HUDEP-2 (cell line): ENCODE measurements at regions not wholly inside any gene's neighbourhood (a gene's known extent, or its start where the extent isn't known, plus 50 kb on each side); places are given as distances from the start of the nearest gene placed in this dataset.
"Not testable (repeated sequence)": the region's sequence is repeated elsewhere in the genome, so short reads cannot be mapped to it uniquely, and the experiment has no call there.

Experiments used
- DNase-seq, 76 experiments: peaks; one replicate each; lab custom pipeline; 2025; ENCODE audit not compliant: unreplicated experiment in 76 of 76; lab: John Stamatoyannopoulos, UW

DNA sequence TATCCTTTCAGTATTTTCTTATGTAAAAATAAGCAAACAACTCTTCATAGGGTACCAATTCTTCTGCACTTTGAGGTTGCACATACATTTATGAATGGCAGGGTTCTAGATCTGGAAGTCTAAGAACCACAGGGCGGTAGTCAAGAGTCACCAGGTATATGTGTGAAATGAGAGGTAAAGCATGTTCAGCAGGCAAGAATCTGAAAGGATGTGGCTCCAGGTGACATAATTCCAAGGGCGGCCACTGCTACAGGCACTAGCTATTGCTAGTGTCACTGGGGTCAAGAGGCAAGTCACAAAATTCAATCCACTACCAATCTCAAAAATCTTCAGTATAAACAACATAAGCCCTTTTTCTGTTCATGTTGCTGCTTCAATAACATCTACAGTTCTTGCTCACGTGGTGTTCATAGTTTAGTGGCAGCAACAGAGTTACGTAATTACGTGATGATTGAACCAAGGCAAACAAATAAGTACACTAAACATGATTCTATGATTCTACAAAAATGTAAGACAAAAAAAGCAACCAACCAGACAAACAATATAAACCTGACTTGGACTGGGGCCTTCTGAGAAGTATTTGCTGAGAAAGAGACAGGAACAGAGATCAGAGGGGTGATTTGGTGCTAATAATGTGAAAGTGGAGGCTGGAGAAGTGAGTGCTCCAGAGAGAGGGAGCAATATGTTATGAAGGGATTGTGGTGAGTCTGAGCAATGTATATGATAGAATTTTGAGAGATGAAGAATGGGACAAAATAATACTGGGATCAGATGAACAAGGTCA lies 101.7 kb downstream of the NAA11 start:
- no peak for DNase-seq

DNA sequence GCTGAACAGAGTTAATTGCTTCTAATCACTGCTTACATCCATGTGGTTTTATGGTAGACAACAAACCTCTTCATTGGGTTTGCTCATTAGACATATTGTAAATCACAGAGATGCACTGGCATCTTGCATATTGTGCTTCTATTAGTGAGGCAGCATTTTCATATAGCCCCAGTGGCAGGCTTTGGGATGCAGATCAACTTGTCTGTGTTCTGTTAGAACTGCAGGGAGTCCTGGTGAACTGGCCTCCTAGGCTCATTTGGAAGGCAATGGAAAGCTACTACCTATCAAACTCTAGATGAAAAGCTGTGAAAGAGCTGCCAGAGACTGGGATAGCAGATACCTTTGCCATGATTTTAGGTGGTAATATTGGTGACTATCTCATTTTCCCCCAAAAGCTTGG lies 108.8 kb downstream of the NAA11 start:
- no peak for DNase-seq

DNA sequence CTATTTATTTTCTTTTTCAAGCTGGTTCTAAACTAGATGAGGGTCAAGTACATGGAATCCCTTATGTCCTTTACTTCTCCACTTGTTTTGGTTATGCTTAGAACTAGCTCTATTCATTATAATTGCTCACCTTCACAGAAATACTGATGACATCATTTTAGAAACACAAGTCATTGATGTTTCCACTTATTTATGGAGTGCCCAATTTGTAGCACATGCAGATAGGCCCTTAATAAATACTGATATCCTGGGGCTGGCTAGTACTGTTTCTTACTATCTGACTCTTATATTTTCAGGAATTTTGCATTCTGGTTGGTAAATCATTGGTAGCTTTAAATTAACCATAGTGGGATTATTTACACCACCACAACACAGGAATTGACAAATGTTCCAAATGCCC lies 112.2 kb downstream of the NAA11 start:
- DNase-seq: no peak

DNA sequence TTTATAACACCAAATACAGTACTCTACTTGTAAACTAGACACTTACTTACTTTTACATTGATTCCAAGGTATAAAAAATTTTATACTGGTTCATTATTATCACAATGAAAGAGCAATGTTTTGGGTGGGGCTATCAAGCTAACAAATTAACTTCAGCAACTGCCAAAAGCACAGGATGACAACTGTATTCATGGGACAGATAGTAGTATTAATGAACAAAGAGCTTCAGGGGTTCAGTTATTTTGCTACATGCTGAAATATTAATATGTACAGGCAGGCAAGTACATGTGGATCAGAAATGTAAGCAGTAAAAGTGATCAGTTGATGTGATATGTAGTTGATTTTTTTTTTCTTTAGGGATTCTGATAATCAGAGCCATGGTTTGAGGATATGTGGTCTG lies 112.9 kb downstream of the NAA11 start:
- DNase-seq: no peak

DNA sequence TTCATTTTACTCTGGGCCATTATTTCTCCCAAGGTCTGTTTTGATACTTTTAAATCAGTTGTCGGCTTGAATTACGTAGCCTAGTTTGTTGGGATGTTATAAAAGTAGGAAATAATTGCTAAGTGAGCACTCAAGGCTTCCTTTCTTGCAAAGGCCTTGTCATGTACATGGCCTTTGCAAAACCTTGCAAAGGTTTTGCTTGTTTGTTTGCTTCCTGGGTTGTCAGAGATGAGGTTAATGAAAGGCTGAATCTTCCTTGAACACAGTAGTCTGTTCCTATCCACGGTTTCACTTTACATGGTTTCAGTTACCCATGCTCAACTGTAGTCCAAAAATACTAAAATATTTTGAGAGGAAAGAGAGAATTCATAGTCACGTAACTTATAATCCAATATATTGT lies 113.5 kb downstream of the NAA11 start:
- DNase-seq: no peak

DNA sequence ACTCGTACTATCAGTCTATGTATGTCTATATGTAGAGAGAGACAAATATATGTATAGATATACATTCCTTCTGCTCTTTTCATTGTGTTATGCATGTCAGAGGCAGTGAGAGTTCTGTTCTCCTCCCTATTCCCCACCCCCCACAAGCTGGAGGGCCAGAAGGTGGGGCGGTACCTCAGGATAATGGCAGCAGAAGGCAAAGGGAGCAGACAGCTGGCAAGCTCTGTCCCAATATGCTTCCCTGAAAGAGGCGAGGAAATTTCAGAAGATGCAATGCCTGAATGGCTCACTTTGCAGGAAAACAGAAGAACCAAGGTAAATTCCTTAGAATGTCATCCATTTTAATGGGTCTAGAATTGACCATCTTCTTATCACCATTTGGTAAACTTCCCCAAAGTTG lies 114.4 kb downstream of the NAA11 start:
- no peak for DNase-seq

DNA sequence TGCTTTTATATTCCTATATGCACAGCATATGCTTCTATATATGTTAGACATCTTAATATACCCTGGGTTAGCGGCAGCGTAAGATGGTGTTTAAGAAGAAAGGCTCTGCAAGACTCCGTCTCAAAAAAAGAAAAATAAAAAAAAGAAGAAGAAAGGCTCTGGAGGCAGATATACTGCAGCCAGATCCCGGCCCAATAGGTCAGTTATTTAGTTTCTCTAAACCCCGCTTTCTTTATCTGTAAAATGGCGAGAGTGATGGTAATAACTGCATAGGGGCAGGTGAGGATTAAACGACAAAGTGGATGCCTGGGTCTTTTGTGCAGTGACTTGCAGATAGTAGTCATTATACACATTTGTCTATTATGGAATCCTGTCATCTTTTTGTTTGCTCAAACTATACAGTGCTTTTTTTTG lies 115.2 kb downstream of the NAA11 start:
- no peak for DNase-seq

DNA sequence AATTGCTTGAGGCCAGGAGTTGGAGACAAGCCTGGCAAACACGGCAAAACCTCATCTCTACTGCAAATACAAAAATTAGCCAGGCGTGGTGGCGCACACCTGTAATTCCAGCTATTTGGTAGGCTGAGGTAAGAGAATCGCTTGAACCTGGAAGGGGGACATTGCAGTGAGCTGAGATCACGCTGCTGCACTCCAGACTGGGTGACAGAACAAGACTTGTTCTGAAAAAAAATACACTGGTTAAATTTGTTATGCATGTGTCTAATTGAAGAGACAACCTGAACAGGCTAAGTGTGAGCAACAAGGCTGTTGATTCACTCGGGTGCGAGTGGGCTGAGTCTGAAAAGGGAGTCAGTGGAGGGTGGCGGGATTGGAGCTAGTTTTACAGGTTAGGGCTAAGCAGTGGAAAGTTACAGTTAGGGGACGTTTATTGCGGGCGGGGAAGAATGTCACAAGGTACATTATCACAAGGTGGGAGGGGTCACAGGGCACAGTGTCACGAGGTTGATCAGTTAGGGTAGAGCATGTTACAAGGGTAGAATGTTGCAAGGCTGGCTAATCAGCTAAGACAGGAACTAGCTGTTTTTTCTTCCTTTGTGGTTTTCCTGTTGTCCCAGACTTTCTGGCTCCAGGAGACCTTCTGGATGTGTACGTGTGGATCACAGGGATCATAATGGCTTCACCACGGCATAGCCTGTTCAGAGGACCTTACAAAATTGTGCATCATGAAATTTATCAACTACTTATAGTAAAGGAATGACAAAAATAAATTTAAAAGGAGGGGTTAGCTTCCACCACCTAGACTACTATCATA lies 115.8 kb downstream of the NAA11 start:
- peak in 57 of 76 experiments; percentile 1 to 66 (median 24) for DNase-seq

DNA sequence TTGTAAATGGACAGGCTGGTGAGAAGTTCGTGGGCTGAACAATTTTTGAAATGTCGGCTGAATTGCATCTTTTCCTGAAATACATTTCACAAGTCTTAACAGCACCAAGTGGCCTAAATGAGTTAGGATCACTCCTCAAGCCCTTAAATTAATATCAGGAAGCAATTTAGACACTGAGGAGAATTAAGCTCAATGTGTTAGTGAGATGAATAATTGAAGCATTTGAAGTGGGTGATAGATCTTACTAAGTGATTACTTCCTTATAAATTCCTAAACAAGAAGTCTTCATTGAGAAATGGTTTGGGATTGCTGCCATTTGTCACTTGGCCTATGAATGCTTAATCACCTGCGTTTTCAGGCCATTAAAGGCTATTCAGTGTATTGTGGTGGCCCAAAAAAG lies 116.8 kb downstream of the NAA11 start:
- no peak for DNase-seq

DNA sequence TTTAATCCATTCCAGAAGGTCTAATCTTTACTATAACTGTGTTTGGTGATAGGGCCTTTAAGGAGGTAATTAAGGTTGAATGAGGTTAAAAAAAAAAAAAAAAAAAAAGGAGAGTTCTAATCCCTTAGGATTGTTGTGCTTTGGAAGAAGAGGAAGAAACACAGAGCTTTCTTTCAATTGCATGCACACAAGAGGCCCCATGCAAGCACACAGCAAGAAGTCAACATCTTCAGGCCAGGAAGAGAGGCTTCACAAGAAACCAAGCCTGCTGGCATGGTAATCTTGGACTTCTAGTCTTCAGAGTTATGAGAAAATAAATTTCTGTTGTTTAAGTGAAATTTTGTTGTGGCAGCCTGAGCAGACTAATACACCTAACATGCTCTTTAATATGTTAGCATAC lies 118.6 kb downstream of the NAA11 start:
- no peak for DNase-seq

DNA sequence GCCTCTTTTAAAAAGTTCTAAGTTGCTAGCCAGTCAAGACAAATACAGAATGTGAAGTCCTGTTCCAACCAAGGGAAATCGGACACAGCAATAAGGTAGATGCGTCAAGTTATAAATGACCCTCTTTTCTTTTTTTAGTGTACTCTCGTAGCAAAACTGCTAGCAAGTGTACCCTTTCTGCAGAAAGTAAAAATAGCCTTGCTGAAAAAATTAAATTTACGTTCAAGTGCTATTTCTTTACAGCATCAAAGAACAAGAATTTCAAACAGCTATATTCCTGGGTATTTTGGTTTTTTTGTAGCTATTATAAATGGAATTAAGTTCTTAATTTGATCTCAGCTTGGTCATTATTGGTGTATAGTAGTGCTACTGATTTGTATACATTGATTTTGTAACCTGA lies 119.2 kb downstream of the NAA11 start:
- DNase-seq: no peak

DNA sequence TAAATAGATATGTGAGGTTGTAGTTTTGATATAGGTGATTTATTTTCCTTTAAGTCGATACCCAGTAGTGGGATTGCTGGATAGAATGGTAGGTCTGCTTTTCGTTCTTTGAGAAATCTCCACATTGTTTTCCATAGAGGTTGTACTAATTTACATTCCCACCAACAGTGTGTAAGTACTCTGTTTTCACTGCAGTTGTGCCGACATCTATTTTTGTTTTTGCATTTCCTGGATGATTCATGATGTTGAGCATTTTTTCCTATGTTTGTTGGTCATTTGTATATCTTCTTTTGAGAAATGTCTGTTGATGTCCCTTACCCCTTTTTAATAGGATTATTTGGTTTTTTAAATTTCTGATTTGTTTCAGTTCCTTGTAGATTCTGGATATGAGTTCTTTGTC lies 120.7 kb downstream of the NAA11 start:
- DNase-seq: no peak

DNA sequence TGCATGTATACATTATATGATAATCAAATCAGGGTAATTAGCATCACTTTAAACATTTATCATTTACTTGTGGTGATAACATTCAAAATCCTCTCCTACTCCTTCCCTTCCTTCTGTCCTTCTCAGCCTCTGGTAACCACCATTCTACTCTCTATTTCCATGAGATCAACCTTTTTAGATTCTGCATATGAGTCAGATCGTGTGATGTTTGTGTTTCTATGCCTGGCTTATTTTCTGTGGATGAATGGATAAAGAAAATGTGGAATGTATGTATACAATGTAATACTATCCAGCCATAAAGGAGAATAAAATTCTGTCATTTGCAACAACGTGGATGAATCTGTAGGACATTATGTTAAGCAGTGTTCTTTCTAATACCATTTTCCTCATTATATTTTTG lies 123.9 kb downstream of the NAA11 start:
- DNase-seq: no peak

DNA sequence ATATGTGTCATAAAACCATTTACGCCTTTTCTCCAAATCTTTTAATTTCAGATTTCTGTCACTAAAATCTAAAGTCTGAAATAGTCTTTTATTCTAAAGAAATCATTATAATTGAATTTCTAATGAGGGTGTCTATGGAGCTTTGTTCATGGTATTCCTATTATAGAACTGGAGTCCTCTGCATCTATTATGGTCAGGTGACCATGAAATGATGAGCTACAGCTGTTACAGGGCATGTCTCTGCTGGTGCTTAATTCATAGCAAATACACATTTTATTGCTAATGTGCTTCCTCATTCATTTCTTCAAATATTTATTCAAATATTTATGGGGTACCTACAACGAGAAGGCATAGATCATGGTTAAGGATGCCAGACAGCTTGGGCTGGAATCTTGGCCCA lies 126.1 kb downstream of the NAA11 start:
- no peak for DNase-seq

DNA sequence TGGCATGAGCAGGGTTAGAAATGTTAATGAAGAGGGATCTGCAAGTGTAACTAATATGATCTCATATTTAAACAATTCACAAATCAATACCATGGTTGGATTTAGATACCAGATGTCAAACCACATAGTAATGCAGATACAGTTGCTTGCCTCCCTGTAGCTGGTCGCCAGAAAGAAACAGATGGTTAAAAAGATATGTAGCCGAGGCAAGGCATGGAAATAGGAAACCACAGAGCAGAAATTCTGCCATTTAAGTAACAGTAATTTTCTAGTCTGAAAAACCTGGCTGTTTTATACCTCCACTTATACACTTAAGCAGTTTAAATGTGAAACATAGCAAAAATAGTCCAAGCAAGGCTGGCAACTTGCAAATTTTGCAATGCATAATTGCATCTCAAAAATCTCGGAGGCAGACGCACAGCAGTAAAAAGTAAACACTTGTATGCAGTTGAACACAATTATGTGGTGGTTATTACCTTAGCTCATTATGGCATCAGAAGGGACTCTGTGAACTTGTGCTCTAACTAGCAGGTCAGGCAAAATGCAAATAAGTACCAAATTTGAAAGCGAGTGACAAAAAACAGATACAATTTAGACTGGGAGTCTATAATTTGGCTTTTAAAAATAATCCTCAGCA lies 126.8 kb downstream of the NAA11 start:
- peak in 13 of 76 experiments; percentile 2 to 39 (median 15) for DNase-seq

DNA sequence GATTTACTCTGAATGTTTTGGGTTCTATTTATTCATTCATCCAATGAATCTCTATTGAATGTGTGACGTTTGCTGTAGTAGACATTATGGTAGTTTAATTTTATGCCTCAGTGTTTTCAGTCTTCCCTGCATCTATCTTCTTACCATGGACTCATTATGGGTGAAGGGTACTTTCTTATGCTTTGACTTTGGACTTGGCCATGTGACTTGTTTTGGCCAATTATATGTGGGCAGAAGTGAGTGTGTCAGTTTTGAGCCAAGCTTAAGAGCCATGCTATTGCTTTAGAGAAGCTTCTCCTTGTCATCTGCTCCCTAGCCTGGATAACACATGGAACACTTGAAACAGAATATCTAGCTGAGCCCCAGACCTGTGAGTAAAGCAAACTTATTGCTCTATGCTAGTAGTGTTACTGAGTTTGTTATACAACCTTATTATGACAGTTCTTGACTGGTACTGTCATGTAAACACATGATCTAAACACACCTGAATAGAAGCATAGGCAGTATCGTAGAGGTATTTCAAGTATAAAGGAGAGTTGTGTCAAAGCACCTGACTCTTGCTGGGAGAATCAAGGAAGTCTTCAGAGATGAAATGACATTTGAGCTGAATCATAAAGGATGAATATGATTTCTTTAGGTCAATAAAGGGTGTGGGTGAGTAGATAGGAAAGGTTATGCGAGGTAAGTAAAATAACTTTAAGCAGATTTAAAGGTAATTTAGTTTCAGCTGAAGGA lies 128.4 kb downstream of the NAA11 start:
- DNase-seq: no peak

DNA sequence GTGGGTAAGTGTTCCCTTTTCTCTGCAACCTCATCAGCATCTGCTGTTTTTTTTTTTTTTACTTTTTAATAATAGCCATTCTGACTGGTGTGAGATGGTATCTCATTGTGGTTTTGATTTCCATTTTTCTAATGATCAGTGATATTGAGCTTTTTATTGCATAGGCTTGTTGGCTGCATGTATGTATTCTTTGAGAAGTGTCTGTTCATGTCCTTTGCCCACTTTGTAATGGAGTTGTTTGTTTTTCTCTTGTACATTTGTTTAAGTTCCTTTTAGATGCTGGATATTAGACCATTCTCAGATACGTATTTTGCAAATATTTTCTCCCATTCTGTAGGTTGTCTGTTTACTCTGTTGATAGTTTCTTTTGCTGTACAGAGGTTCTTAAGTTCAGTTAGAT lies 134.6 kb downstream of the NAA11 start:
- not testable (repeated sequence) for DNase-seq

DNA sequence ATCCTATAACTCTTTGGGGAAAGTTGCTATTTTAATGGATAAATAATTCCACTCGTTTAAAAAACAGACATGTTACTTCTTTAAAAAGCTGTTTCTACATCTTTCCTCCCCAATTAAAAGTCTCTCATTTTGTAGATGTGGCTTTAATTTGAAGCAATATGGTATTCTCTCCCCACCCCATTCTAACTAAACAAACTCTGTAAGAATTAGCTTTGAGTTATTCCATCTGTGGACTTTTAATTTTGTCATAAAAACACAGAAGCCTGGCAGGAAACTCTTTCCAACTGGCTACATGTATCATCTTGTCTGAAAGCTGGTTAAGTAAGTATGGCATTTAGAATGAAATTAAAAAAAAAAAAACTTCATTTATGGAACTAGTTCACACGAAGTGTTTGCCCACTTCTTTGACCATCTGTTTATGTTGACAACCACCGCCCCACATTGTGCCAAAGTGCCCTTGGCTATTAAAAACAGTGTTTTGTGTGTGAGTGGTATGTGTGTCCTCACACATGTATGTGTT lies 140.3 kb downstream of the NAA11 start:
- no peak for DNase-seq

DNA sequence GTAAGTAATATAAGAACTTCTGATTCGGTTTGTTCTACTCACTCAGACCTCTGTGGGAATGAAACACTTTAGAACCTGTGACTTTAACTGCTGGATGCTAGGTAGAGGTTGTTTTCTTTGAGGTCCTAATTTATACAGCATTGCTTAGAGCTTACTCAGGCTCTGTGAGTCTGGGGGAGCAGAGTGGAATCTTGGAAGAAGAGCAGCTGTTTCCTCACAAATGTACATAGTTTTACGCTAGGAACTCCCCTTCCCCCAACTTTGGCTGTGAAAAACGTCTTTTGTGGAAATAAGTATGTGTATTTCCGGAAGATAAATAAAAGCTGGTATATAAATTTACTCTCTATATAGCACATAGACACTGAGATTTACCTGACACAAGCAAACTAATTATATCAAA lies 141.4 kb downstream of the NAA11 start:
- DNase-seq: no peak

DNA sequence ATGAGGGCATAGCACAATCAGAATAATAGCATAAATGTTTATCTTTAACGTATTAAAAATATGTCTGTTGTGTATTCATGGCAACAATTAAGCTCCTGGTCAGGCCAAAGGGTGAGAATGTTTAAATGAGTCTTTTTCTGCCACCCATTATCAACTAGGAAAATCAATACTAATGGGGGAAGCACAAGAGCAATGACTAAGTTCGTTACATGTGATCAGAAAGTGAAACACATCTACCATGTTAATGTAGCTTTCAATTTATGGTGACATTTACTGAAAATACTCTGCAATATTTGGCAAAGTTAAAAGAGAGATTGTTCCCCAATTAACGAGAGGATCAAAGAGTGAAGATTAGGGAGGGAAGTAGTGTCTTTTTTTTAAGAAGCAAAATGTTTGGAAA lies 143.7 kb downstream of the NAA11 start:
- DNase-seq: no peak

DNA sequence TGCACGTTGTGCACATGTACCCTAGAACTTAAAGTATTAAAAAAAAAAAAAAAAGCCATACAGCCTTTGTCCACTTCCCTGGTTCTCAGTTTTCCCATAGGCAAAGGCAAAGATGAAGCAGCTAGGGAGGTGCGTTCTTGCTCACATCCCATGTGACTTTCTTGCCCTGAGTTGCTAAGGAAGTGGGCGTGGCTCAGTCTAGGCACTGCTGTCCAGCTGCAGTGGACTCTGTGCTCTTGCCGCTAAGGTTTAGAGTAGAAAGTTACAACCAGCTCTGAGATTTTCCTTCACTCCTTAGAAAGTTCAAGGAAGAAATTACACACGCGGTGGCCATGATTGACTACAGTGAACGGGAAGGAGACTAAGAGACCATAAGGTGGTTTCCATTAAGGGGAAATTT lies 144.7 kb downstream of the NAA11 start:
- DNase-seq: no peak
